ENCODE measurements at regions not wholly inside any gene's neighbourhood (a gene's known extent, or its start where the extent isn't known, plus 50 kb on each side); places are given as distances from the start of the nearest gene placed in this dataset.

GRCh38 chr9:99594056-99594780 is 227.5 kb upstream of the NR4A3 start:
- TF ChIP-seq POLR2A (IDR thresholded peaks at IDR 0.05) = no peak
- TF ChIP-seq, protein P1, sequence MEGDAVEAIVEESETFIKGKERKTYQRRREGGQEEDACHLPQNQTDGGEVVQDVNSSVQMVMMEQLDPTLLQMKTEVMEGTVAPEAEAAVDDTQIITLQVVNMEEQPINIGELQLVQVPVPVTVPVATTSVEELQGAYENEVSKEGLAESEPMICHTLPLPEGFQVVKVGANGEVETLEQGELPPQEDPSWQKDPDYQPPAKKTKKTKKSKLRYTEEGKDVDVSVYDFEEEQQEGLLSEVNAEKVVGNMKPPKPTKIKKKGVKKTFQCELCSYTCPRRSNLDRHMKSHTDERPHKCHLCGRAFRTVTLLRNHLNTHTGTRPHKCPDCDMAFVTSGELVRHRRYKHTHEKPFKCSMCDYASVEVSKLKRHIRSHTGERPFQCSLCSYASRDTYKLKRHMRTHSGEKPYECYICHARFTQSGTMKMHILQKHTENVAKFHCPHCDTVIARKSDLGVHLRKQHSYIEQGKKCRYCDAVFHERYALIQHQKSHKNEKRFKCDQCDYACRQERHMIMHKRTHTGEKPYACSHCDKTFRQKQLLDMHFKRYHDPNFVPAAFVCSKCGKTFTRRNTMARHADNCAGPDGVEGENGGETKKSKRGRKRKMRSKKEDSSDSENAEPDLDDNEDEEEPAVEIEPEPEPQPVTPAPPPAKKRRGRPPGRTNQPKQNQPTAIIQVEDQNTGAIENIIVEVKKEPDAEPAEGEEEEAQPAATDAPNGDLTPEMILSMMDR (IDR thresholded peaks at IDR 0.05) = no peak
- no peak for TF ChIP-seq POLR2AphosphoS5 (IDR thresholded peaks at IDR 0.05)
- TF ChIP-seq EP300 (IDR thresholded peaks at IDR 0.05) = no peak
- ATAC-seq (ENCODE audit: low FRiP score in 2 of 2) (no peak), DNase-seq (no peak)
- Histone ChIP-seq H3K4me3 (no peak overlapping the region), H3K4me1 (no peaks in the 10 kb centered on the region), H3K9me3 (no peaks in the 10 kb centered on the region), H3K27ac (no peak overlapping the region), H3K36me3 (no peaks in the 10 kb centered on the region), H3K27me3 (no peaks in the 10 kb centered on the region)
- 80 to 85% methylated on average over 4 of the region's 4 CpGs for WGBS, 2 donors

DNA sequence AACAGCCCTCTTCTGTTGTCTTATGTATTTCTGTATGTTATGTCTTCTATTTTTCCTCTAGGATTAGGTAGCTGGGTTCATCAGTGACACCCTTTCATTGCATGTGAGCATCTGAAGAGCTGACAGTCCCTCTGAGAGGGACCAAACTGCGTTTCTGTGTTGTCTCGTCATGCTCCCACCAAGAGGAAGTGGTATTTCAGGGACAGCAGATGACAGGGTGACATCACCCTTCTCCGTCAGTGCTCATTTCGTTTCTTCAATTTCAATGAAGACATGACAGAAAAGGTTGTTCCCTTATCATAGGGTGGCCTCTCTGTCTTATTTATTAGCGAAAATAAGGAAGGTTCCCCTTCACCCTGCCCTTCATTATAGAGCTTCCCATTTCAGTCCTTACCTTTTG is 225.9 kb upstream of the NR4A3 start:
- Histone ChIP-seq H3K4me3 (no peak overlapping the region), H3K27ac (no peak overlapping the region), H3K27me3 (no peaks in the 10 kb centered on the region), H3K36me3 (no peaks in the 10 kb centered on the region), H3K9me3 (no peaks in the 10 kb centered on the region), H3K4me1 (no peaks in the 10 kb centered on the region)
- WGBS, 2 donors = 42 to 69% methylated on average over 5 of the region's 5 CpGs
- DNase-seq (peak in 1 of 2 donors; percentile 38), ATAC-seq (ENCODE audit: low FRiP score in 2 of 2) (peak; percentile 59 to 76)
- TF ChIP-seq, protein P1 (IDR thresholded peaks at IDR 0.05) = no peak
- TF ChIP-seq EP300 (IDR thresholded peaks at IDR 0.05) = peak in 3 of 4 donors; percentile 18 to 80 (median 24)
- peak in 1 of 4 donors; percentile 17 for TF ChIP-seq POLR2A (IDR thresholded peaks at IDR 0.05)
- TF ChIP-seq POLR2AphosphoS5 (IDR thresholded peaks at IDR 0.05) = peak in 1 of 2 donors; percentile 24

DNA sequence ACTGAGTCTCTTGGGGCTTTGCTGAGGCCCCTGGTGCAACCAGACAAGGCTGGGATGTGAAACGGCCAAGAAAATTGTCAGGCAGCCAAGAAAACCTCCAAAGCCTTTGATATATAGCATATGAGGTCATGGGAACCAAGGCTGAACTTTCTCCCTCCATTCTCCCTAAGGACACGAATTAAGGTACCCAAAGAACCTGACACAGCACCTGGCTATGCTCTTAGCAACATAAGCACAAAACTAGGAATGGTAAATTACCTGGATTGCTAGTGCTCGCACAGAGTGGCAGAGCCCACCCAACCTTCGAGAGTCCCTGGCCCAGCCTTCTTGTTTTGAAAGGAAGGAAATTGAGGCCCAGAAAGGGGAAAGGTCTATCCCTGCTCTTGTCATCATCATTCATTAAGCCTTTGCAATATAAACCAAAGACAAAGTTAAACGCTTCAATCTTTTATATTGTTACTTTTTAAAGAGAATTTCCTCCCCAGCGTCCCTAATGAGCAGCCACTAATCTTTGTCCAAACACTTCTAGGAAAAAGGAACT is 220.0 kb upstream of the NR4A3 start:
- TF ChIP-seq, protein P1 (IDR thresholded peaks at IDR 0.05) = no peak
- TF ChIP-seq EP300 (IDR thresholded peaks at IDR 0.05) = no peak
- Histone ChIP-seq H3K27ac (no peak overlapping the region), H3K9me3 (no peaks in the 10 kb centered on the region), H3K36me3 (no peaks in the 10 kb centered on the region), H3K4me3 (no peak overlapping the region), H3K4me1 (peaks cover 0 to 3% (median 0%) of the 10 kb centered on the region in 4 donors), H3K27me3 (no peaks in the 10 kb centered on the region)
- WGBS, 2 donors = 32 to 36% methylated on average over 6 of the region's 6 CpGs
- ATAC-seq (ENCODE audit: low FRiP score in 2 of 2) (no peak), DNase-seq (no peak)

DNA sequence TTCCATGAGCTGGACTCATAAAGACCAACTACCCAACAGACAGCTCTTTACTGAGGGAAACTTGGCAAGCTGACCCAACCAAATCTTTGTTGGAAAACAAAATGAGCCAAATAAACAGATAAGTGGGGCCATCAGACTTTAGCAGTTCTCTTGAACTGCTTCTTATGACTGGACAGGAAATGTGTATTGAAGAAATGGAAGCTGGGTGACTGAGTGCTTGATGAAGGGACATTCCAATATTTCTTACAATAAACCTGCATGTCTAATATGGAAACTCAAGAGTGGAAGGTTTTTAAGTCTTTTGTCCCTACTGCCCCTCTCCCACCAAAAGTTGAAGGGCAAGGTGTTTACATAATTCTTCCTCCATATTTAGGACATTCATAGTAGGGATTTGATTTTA is 218.8 kb upstream of the NR4A3 start:
- Histone ChIP-seq H3K9me3 (no peaks in the 10 kb centered on the region), H3K4me1 (peaks cover 0 to 3% (median 0%) of the 10 kb centered on the region in 4 donors), H3K27ac (no peak overlapping the region), H3K36me3 (no peaks in the 10 kb centered on the region), H3K27me3 (no peaks in the 10 kb centered on the region), H3K4me3 (no peak overlapping the region)
- no peak for ATAC-seq (ENCODE audit: low FRiP score in 2 of 2)
- DNase-seq = no peak
- TF ChIP-seq POLR2A (IDR thresholded peaks at IDR 0.05) (no peak), POLR2AphosphoS5 (IDR thresholded peaks at IDR 0.05) (no peak), EP300 (IDR thresholded peaks at IDR 0.05) (no peak)
- TF ChIP-seq, protein P1 (IDR thresholded peaks at IDR 0.05) = no peak

Measured in upper lobe of left lung (tissue), 6 donors.